Fibroblast of lung (primary cell): ENCODE measurements at regions not wholly inside any gene's neighbourhood (a gene's known extent, or its start where the extent isn't known, plus 50 kb on each side); places are given as distances from the start of the nearest gene placed in this dataset.

Source experiments
- EZH2 ChIP-seq: IDR thresholded peaks from 2 replicates; pipeline ENCODE4 v1.5.1; 2012; ENCODE audit warnings: low read length, control low read depth, mild to moderate bottlenecking; ENCODE audit errors: missing control alignments
- TF ChIP-seq, protein P1 (sequence below), 2 donors: IDR thresholded peaks in 1 of 2; conservative IDR thresholded peaks in 1 of 2; 1 replicate in 1 of 2; 2 replicates in 1 of 2; pipeline ENCODE4 v1.5.1; 2011 to 2012; ENCODE audit warnings: low read length in 2 of 2, control low read depth in 1 of 2, inconsistent platforms in 1 of 2, low read depth in 1 of 2, mild to moderate bottlenecking in 1 of 2

GRCh38 chr9:81468084-81468595 is 221.2 kb downstream of the TLE1 start:
- TF ChIP-seq EZH2 = no peak
- TF ChIP-seq, protein P1, sequence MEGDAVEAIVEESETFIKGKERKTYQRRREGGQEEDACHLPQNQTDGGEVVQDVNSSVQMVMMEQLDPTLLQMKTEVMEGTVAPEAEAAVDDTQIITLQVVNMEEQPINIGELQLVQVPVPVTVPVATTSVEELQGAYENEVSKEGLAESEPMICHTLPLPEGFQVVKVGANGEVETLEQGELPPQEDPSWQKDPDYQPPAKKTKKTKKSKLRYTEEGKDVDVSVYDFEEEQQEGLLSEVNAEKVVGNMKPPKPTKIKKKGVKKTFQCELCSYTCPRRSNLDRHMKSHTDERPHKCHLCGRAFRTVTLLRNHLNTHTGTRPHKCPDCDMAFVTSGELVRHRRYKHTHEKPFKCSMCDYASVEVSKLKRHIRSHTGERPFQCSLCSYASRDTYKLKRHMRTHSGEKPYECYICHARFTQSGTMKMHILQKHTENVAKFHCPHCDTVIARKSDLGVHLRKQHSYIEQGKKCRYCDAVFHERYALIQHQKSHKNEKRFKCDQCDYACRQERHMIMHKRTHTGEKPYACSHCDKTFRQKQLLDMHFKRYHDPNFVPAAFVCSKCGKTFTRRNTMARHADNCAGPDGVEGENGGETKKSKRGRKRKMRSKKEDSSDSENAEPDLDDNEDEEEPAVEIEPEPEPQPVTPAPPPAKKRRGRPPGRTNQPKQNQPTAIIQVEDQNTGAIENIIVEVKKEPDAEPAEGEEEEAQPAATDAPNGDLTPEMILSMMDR (conservative IDR thresholded peaks at IDR 0.05 in 1 of 2, IDR thresholded peaks at IDR 0.05 in 1 of 2; ENCODE audit: low read depth in 1 of 2, low read length in 2 of 2) = no peak
